ENCODE measurements at regions not wholly inside any gene's neighbourhood (a gene's known extent, or its start where the extent isn't known, plus 50 kb on each side); places are given as distances from the start of the nearest gene placed in this dataset.

DNA sequence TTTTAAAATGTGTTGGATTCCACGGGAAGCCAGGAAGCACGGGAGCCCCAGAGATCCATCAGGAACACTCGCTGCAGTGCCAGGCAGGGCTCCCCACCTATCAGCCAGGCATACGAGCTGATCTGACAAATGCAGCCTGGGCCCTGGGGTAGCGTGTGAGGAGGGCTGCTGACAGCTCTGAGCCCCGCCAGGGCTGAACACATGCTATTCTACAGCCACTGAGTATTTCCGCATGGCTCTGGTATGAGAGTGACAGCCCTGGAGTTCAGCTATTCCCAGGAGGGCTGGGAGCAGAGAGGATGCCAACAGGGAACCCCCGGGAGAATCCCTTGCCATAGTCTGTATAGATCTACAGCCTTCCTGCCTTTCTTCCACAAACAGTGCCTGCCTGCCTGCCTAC lies 237.3 kb upstream of the ZMIZ1 start:
- H3K27me3 Mint-ChIP-seq (ENCODE audit: unreplicated experiment) = peaks cover 76% of the 10 kb centered on the region
- H3K4me1 Mint-ChIP-seq (ENCODE audit: low read depth, unreplicated experiment) = peaks cover 10% of the 10 kb centered on the region
- TF ChIP-seq, protein P1, sequence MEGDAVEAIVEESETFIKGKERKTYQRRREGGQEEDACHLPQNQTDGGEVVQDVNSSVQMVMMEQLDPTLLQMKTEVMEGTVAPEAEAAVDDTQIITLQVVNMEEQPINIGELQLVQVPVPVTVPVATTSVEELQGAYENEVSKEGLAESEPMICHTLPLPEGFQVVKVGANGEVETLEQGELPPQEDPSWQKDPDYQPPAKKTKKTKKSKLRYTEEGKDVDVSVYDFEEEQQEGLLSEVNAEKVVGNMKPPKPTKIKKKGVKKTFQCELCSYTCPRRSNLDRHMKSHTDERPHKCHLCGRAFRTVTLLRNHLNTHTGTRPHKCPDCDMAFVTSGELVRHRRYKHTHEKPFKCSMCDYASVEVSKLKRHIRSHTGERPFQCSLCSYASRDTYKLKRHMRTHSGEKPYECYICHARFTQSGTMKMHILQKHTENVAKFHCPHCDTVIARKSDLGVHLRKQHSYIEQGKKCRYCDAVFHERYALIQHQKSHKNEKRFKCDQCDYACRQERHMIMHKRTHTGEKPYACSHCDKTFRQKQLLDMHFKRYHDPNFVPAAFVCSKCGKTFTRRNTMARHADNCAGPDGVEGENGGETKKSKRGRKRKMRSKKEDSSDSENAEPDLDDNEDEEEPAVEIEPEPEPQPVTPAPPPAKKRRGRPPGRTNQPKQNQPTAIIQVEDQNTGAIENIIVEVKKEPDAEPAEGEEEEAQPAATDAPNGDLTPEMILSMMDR (IDR thresholded peaks at IDR 0.05; ENCODE audit: unreplicated experiment) = no peak
- no peak for DNase-seq
- H3K27ac Mint-ChIP-seq (ENCODE audit: unreplicated experiment) = no peak overlapping the region
- BruUV-seq (replicated peaks) = no TSS peak
- intact Hi-C loops (cut with micrococcal nuclease; ENCODE audit: unreplicated experiment) = no loop called here
- CTCF ChIA-PET = no interaction called here
- no peaks in the 10 kb centered on the region for H3K36me3 Mint-ChIP-seq (ENCODE audit: insufficient read depth, unreplicated experiment)
- H3K9me3 Mint-ChIP-seq (ENCODE audit: low read depth, unreplicated experiment) = peaks cover 6% of the 10 kb centered on the region
- no peak overlapping the region for H3K4me3 Mint-ChIP-seq (ENCODE audit: low read depth, unreplicated experiment)

- Mint-ChIP-seq H3K27ac (ENCODE audit: unreplicated experiment) (no peak overlapping the region), H3K36me3 (ENCODE audit: insufficient read depth, unreplicated experiment) (no peaks in the 10 kb centered on the region), H3K9me3 (ENCODE audit: low read depth, unreplicated experiment) (peaks cover 6% of the 10 kb centered on the region), H3K4me3 (ENCODE audit: low read depth, unreplicated experiment) (no peak overlapping the region), H3K4me1 (ENCODE audit: low read depth, unreplicated experiment) (peaks cover 10% of the 10 kb centered on the region), H3K27me3 (ENCODE audit: unreplicated experiment) (peaks cover 68% of the 10 kb centered on the region)
- TF ChIP-seq, protein P1 (IDR thresholded peaks at IDR 0.05; ENCODE audit: unreplicated experiment) = no peak
- DNase-seq = no peak
- intact Hi-C loops (cut with micrococcal nuclease; ENCODE audit: unreplicated experiment) = no loop called here
- CTCF ChIA-PET = no interaction called here
- BruUV-seq (replicated peaks) = no TSS peak
These were observed 236.5 kb upstream of the ZMIZ1 start for GRCh38 chr10:78832281-78832680.

GRCh38 chr10:78838141-78838657 lies 230.6 kb upstream of the ZMIZ1 start:
- Mint-ChIP-seq H3K4me1 (ENCODE audit: low read depth, unreplicated experiment) (no peaks in the 10 kb centered on the region), H3K4me3 (ENCODE audit: low read depth, unreplicated experiment) (no peak overlapping the region), H3K27ac (ENCODE audit: unreplicated experiment) (no peak overlapping the region), H3K27me3 (ENCODE audit: unreplicated experiment) (peaks cover 57% of the 10 kb centered on the region), H3K9me3 (ENCODE audit: low read depth, unreplicated experiment) (peaks cover 11% of the 10 kb centered on the region), H3K36me3 (ENCODE audit: insufficient read depth, unreplicated experiment) (no peaks in the 10 kb centered on the region)
- CTCF ChIA-PET = no interaction called here
- TF ChIP-seq, protein P1 (IDR thresholded peaks at IDR 0.05; ENCODE audit: unreplicated experiment) = no peak
- no TSS peak for BruUV-seq (replicated peaks)
- no peak for DNase-seq
- intact Hi-C loops (cut with micrococcal nuclease; ENCODE audit: unreplicated experiment) = no loop called here

- intact Hi-C loops (cut with micrococcal nuclease; ENCODE audit: unreplicated experiment) = no loop called here
- no peak for DNase-seq
- no peaks in the 10 kb centered on the region for H3K36me3 Mint-ChIP-seq (ENCODE audit: insufficient read depth, unreplicated experiment)
- TF ChIP-seq, protein P1 (IDR thresholded peaks at IDR 0.05; ENCODE audit: unreplicated experiment) = no peak
- H3K9me3 Mint-ChIP-seq (ENCODE audit: low read depth, unreplicated experiment) = peaks cover 9% of the 10 kb centered on the region
- no peak overlapping the region for H3K4me3 Mint-ChIP-seq (ENCODE audit: low read depth, unreplicated experiment)
- BruUV-seq (replicated peaks) = no TSS peak
- peaks cover 77% of the 10 kb centered on the region for H3K27me3 Mint-ChIP-seq (ENCODE audit: unreplicated experiment)
- no peak overlapping the region for H3K27ac Mint-ChIP-seq (ENCODE audit: unreplicated experiment)
- no peaks in the 10 kb centered on the region for H3K4me1 Mint-ChIP-seq (ENCODE audit: low read depth, unreplicated experiment)
- CTCF ChIA-PET = interaction anchor here (0.6 kb wide), 1 partner anchor 186 kb away, joined by 4 read pairs; no protein-coding TSS in a partner anchor
These were observed 225.3 kb upstream of the ZMIZ1 start for GRCh38 chr10:78843495-78843894.
